Stimulated activated CD4-positive, alpha-beta T cell treated with anti-CD3 and anti-CD28 coated beads, Interleukin-12 subunit alpha, Interleukin-12 subunit beta, amount 100 ng/mL, for 4 hours (primary cell): ENCODE measurements at regions not wholly inside any gene's neighbourhood (a gene's known extent, or its start where the extent isn't known, plus 50 kb on each side); places are given as distances from the start of the nearest gene placed in this dataset.
"Not testable (repeated sequence)": the region's sequence is repeated elsewhere in the genome, so short reads cannot be mapped to it uniquely, and the experiment has no call there.

Experiments
- DNase-seq: peaks from one replicate; pipeline ENCODE4 v3.0.0-alpha.2; 2020

GRCh38 chr1:223951551-223951950 is 105.8 kb upstream of the TP53BP2 start:
- DNase-seq, result not testable (repeated sequence)

- DNase-seq, result not testable (repeated sequence)
Measured at GRCh38 chr1:223949944-223950343, 104.2 kb upstream of the TP53BP2 start.

GRCh38 chr1:223948041-223948440 is 102.3 kb upstream of the TP53BP2 start:
- not testable (repeated sequence) for DNase-seq

GRCh38 chr1:223936592-223936991 is 90.8 kb upstream of the TP53BP2 start:
- not testable (repeated sequence) for DNase-seq

GRCh38 chr1:223931476-223931875 is 85.7 kb upstream of the TP53BP2 start:
- not testable (repeated sequence) for DNase-seq

- DNase-seq, result peak; percentile 3
Measured at GRCh38 chr1:223920805-223921204, 75.1 kb upstream of the TP53BP2 start.

GRCh38 chr1:223915476-223915875 is 69.7 kb upstream of the TP53BP2 start:
- not testable (repeated sequence) for DNase-seq

GRCh38 chr1:223913715-223914114 is 68.0 kb upstream of the TP53BP2 start:
- DNase-seq, result not testable (repeated sequence)

- peak; percentile 9 for DNase-seq
Measured at GRCh38 chr1:223907943-223908587, 62.3 kb upstream of the TP53BP2 start.

- DNase-seq, result not testable (repeated sequence)
Measured at GRCh38 chr1:223903221-223903620, 57.5 kb upstream of the TP53BP2 start.

GRCh38 chr1:223899775-223900174 is 54.0 kb upstream of the TP53BP2 start:
- DNase-seq, result not testable (repeated sequence)

GRCh38 chr1:223897097-223897496 is 51.4 kb upstream of the TP53BP2 start:
- DNase-seq, result not testable (repeated sequence)

GRCh38 chr1:223895950-223896349 is 50.2 kb upstream of the TP53BP2 start:
- DNase-seq, result not testable (repeated sequence)
